ENCODE measurements at regions not wholly inside any gene's neighbourhood (a gene's known extent, or its start where the extent isn't known, plus 50 kb on each side); places are given as distances from the start of the nearest gene placed in this dataset.
A peak's percentile ranks its signal among the peaks of the same experiment; 100 is the strongest.
"Not testable (repeated sequence)": the region's sequence is repeated elsewhere in the genome, so short reads cannot be mapped to it uniquely, and the experiment has no call there.

GRCh38 chr1:187566354-187566753 is 737.6 kb downstream of the PLA2G4A start:
- DNase-seq (ENCODE audit: low read depth): peak; percentile 27
- no peak for TF ChIP-seq CTCF (conservative IDR thresholded peaks at IDR 0.05; ENCODE audit: low read depth, low read length)
- no peak overlapping the region for H3K4me3 ChIP-seq (ENCODE audit: low read depth, low read length)

DNA sequence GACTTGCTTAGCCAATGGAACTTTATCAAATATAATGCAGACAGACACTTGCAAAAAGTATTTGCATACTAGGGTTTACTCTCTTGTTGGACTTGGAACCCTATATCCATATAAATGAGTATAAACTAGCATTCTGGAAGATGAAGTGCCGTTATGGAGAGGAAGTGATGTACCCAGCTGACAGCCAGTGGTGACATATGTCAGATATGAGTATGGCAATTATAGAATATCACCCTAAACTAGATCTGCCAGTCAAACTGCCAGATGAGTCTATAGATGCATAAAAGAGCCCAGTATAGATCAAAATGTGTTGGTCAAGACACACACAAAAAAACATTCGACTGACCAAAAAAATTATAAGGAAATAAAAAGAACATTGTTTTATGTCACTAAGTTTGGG is 739.3 kb downstream of the PLA2G4A start:
- no peak for TF ChIP-seq CTCF (conservative IDR thresholded peaks at IDR 0.05; ENCODE audit: low read depth, low read length)
- DNase-seq (ENCODE audit: low read depth): no peak
- no peak overlapping the region for H3K4me3 ChIP-seq (ENCODE audit: low read depth, low read length)

DNA sequence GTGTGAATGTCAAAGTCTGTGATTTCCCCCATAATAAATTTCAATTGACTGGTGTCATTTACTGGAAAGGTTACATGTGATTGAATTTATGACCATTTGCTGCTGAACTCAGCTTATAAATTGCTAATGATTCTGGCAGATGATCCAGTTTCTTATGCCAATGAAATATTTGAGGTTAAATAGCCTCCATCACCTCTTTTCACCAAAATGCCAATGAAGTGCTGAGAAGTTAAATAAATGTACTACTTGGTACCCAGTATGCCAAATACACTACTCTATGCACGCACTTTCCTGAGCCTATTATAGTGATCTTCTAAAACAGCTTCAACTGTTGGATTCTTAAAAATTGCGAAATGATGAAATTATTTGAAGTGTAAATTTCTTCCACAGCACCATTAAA is 741.4 kb downstream of the PLA2G4A start:
- H3K4me3 ChIP-seq (ENCODE audit: low read depth, low read length): no peak overlapping the region
- no peak for TF ChIP-seq CTCF (conservative IDR thresholded peaks at IDR 0.05; ENCODE audit: low read depth, low read length)
- DNase-seq (ENCODE audit: low read depth): no peak

GRCh38 chr1:187577610-187578009 is 748.9 kb downstream of the PLA2G4A start:
- no peak for TF ChIP-seq CTCF (conservative IDR thresholded peaks at IDR 0.05; ENCODE audit: low read depth, low read length)
- H3K4me3 ChIP-seq (ENCODE audit: low read depth, low read length): no peak overlapping the region
- no peak for DNase-seq (ENCODE audit: low read depth)

DNA sequence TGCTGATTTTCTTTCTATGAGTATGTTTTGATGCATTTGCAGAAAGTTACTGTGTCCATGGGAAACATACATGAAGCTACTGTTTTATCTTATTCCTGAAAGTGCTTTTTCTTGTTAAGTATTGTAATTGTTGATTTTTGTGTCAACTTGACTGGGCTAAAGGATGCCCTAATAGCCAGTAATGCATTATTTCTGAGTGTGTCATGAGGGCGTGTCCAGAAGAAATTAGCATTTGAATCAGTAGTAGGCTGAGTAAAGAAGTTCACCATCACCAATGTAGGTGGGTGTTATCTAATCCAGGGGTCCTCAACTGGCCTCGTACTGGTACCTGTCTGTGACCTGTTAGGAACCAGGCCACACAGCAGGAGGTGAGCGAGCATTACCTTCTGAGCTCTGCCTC is 760.2 kb downstream of the PLA2G4A start:
- no peak overlapping the region for H3K4me3 ChIP-seq (ENCODE audit: low read depth, low read length)
- TF ChIP-seq CTCF (conservative IDR thresholded peaks at IDR 0.05; ENCODE audit: low read depth, low read length): no peak
- no peak for DNase-seq (ENCODE audit: low read depth)

- H3K4me3 ChIP-seq (ENCODE audit: low read depth, low read length): no peak overlapping the region
- no peak for DNase-seq (ENCODE audit: low read depth)
- no peak for TF ChIP-seq CTCF (conservative IDR thresholded peaks at IDR 0.05; ENCODE audit: low read depth, low read length)
Observed at GRCh38 chr1:187605736-187606135, 777.0 kb downstream of the PLA2G4A start.

GRCh38 chr1:187615853-187616735 is 787.3 kb downstream of the PLA2G4A start:
- DNase-seq (ENCODE audit: low read depth); H3K4me3 ChIP-seq (ENCODE audit: low read depth, low read length): not testable (repeated sequence)

GRCh38 chr1:187616830-187617229 is 788.1 kb downstream of the PLA2G4A start:
- H3K4me3 ChIP-seq (ENCODE audit: low read depth, low read length); DNase-seq (ENCODE audit: low read depth): not testable (repeated sequence)

Measured in choroid plexus epithelial cell (primary cell).